ENCODE measurements at regions not wholly inside any gene's neighbourhood (a gene's known extent, or its start where the extent isn't known, plus 50 kb on each side); places are given as distances from the start of the nearest gene placed in this dataset.
A peak's percentile ranks its signal among the peaks of the same experiment; 100 is the strongest.

DNA sequence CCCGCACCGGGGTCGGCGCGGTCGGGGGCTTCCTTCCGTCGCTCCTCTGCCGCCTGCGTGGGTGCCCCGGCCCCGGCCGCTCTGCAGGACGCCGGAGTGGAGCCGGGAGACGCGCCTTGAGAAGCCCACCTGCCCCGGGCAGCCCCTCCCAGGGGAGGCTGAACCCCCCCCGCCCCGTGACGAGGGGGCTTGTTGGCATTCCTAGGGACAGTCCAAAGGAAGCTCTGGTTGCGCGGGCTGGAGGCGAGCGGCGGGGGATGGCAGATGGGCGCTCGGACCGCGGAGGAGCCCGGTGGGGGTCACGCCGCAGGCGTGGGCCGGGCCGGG lies 133.5 kb upstream of the MGAT5 start:
- no peak for DNase-seq (ENCODE audit: low read depth)
- peak overlapping the region; percentile 75 for H3K4me3 ChIP-seq (ENCODE audit: low read depth, low read length)
- TF ChIP-seq, protein P1, sequence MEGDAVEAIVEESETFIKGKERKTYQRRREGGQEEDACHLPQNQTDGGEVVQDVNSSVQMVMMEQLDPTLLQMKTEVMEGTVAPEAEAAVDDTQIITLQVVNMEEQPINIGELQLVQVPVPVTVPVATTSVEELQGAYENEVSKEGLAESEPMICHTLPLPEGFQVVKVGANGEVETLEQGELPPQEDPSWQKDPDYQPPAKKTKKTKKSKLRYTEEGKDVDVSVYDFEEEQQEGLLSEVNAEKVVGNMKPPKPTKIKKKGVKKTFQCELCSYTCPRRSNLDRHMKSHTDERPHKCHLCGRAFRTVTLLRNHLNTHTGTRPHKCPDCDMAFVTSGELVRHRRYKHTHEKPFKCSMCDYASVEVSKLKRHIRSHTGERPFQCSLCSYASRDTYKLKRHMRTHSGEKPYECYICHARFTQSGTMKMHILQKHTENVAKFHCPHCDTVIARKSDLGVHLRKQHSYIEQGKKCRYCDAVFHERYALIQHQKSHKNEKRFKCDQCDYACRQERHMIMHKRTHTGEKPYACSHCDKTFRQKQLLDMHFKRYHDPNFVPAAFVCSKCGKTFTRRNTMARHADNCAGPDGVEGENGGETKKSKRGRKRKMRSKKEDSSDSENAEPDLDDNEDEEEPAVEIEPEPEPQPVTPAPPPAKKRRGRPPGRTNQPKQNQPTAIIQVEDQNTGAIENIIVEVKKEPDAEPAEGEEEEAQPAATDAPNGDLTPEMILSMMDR (IDR thresholded peaks at IDR 0.05; ENCODE audit: insufficient read depth, low read length), result no peak

GRCh38 chr2:134120733-134121630 lies 132.9 kb upstream of the MGAT5 start:
- TF ChIP-seq, protein P1 (IDR thresholded peaks at IDR 0.05; ENCODE audit: insufficient read depth, low read length), result no peak
- peak; percentile 65 for DNase-seq (ENCODE audit: low read depth)
- H3K4me3 ChIP-seq (ENCODE audit: low read depth, low read length), result peak overlapping the region; percentile 75

DNA sequence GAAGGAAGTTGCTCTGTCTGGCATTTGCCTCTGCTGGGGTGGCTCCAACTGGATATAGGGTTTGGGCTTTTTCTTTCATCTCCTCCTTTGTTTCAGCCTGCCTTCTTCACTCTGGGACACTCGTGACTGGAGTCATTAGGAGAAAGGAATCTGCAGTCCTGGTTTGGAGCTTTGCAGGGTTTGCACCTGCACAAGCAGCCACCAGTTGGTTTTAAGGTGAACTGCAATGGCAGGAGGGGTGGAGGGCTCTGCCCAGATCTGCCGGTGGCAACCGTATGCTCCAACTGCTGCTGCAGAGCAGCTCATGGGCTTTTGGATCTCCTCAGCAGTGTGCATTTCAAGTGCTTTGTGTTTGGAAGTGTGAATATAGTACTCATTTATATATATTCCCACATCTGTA lies 131.3 kb upstream of the MGAT5 start:
- DNase-seq (ENCODE audit: low read depth), result no peak
- TF ChIP-seq, protein P1 (IDR thresholded peaks at IDR 0.05; ENCODE audit: insufficient read depth, low read length), result no peak
- H3K4me3 ChIP-seq (ENCODE audit: low read depth, low read length), result no peak overlapping the region

- TF ChIP-seq, protein P1 (IDR thresholded peaks at IDR 0.05; ENCODE audit: insufficient read depth, low read length), result no peak
- no peak overlapping the region for H3K4me3 ChIP-seq (ENCODE audit: low read depth, low read length)
- no peak for DNase-seq (ENCODE audit: low read depth)
Measured at GRCh38 chr2:134123332-134123731, 130.5 kb upstream of the MGAT5 start.

GRCh38 chr2:134124047-134124753 lies 129.7 kb upstream of the MGAT5 start:
- TF ChIP-seq, protein P1 (IDR thresholded peaks at IDR 0.05; ENCODE audit: insufficient read depth, low read length), result no peak
- peak; percentile 27 for DNase-seq (ENCODE audit: low read depth)
- H3K4me3 ChIP-seq (ENCODE audit: low read depth, low read length), result no peak overlapping the region

GRCh38 chr2:134127496-134127895 lies 126.4 kb upstream of the MGAT5 start:
- H3K4me3 ChIP-seq (ENCODE audit: low read depth, low read length), result no peak overlapping the region
- TF ChIP-seq, protein P1 (IDR thresholded peaks at IDR 0.05; ENCODE audit: insufficient read depth, low read length), result no peak
- DNase-seq (ENCODE audit: low read depth), result no peak
